AG09319 (cell line): ENCODE measurements at regions not wholly inside any gene's neighbourhood (a gene's known extent, or its start where the extent isn't known, plus 50 kb on each side); places are given as distances from the start of the nearest gene placed in this dataset.

Source experiments
- DNase-seq: peaks from one replicate; pipeline ENCODE4 v3.0.0-alpha.2; 2010; ENCODE audit warnings: low read depth; ENCODE audit errors: extremely low read depth
- TF ChIP-seq, protein P1 (sequence below): IDR thresholded peaks from 2 replicates; pipeline ENCODE4 v1.5.1; 2011; ENCODE audit warnings: low read depth, mild to moderate bottlenecking, inconsistent platforms, low read length, moderate library complexity

DNA sequence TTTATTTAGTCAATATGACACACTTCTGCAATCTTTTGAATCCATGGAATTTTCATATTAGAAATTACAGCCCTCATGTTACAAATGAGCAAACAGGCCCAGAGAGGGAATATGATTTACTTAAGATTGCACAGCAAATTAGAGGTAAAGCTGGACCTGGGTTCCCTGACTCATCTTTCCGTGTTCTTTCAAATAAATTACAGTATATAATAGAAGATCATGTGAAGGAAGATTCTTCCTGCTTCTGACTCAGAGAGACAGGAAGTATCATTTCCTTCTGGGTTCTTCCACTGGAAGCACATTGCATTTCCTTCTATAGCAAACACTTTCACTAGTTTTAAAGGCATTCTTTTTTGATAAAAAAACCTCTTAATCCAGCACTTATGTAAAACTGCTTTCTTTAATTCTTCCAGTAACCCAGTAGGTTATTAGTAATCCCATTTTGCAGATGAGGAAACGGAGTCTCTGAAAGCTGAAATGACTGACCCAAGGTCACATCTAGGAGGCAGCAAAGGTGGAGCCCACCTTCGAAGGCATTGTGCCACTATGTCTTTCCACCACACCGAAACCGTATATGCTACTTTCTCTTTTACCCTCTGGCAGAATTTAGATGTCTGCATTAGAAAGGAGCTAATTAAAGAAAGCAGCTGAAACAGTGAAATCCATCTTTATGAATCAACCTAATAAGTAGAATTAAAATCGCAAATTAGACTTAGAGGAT lies 566.7 kb upstream of the KLF4 start:
- no peak for DNase-seq

DNA sequence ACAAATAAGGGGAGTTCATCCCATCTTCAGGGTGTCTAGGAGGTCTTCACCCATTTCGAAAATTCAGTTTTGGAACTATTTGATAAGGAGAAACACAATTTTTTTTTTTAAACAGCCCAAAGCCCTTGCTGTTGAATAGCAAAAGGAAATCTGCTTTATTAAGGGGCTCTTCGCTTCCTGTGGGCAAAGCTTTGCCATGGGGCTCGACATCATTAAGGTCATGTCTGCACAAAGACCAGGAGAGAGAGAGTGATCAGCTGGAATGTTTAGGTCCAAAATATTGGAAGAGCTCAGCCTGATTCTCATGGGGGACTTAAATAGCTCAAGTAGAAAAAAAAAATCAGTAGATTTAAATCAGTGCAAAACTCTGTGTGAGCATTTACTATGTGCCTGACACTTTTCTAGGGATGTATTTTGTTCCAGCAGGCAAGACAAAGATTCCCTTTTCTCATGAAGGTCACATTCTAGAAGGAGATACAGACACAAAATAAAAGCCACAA lies 564.6 kb upstream of the KLF4 start:
- TF ChIP-seq, protein P1, sequence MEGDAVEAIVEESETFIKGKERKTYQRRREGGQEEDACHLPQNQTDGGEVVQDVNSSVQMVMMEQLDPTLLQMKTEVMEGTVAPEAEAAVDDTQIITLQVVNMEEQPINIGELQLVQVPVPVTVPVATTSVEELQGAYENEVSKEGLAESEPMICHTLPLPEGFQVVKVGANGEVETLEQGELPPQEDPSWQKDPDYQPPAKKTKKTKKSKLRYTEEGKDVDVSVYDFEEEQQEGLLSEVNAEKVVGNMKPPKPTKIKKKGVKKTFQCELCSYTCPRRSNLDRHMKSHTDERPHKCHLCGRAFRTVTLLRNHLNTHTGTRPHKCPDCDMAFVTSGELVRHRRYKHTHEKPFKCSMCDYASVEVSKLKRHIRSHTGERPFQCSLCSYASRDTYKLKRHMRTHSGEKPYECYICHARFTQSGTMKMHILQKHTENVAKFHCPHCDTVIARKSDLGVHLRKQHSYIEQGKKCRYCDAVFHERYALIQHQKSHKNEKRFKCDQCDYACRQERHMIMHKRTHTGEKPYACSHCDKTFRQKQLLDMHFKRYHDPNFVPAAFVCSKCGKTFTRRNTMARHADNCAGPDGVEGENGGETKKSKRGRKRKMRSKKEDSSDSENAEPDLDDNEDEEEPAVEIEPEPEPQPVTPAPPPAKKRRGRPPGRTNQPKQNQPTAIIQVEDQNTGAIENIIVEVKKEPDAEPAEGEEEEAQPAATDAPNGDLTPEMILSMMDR, result no peak
- DNase-seq, result no peak

More for the DNA sequence above, 566.7 kb upstream of the KLF4 start:
- TF ChIP-seq, protein P1, result no peak

DNA sequence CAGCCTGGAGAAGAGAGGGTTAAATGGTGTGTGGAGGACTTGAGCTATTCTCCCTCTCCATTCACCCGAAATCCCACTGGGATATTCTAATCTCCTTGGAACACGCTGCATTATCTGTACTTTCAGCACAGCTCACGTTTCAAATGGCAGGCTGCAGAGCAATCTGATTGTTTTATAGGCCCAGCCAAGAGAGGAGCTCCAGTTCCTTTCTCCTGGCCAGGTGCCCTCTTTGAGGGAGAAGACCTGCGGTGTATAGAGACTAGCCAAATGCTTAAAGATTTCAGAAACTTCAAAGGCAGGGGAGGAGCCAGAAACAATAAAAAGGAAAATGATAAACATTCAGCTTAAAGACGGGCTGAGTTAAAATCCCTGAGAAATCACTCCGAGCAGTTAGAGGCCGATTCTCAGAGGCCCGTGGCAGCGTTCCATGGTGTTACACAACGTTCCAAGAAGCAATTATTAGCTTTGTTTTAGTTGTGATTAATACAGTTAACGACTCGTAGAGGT lies 564.0 kb upstream of the KLF4 start:
- TF ChIP-seq, protein P1, result no peak
- peak; percentile 62 for DNase-seq

DNA sequence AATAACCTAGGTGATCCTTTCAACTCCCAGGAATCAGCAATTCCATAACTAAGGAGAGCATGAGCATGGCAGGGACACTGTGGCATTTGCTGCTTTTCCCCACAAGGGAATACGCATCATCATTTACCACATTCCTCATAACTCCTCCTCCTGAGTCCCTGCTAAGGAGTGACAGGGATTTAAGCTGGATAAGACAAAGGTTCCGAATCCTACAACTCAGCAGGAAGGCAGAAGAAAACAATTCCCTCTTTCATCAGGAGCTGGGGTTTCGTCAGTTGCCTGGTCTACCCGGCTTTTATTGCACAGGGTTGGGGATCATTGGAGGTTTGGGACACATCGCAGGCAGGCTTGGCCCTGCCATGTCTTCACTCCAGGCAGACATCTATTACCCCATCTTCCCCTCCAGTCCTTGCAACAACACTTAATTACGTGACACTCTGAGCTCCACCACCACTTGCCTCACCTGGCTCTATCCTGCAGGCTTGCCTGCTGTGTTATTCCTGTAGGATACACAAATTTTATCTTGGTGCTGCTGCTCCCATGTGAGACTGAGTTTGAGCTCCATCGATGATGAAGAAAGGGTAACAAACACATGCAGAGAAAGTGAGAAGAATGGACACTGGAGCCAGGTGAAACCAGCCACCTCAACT lies 563.0 kb upstream of the KLF4 start:
- DNase-seq, result no peak
- TF ChIP-seq, protein P1, result no peak

DNA sequence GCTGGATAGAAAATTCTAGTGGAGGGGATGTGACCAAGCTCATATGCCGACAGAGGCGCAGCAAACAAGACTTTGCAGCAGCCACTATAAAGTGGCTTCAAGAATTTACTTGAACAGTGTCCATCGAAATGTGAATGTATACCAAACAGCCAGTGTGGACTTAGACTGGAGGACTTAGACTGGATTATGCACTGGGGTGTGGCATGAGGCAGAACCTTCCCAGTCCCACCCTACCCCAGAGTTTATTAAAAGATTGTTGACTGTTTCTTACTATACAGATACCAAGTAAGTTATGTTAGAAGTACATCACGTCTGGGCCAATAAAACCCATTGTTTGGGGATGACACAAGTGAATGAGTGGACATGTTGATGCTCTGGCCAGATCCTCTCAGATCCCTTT lies 561.3 kb upstream of the KLF4 start:
- TF ChIP-seq, protein P1, result no peak
- DNase-seq, result no peak

DNA sequence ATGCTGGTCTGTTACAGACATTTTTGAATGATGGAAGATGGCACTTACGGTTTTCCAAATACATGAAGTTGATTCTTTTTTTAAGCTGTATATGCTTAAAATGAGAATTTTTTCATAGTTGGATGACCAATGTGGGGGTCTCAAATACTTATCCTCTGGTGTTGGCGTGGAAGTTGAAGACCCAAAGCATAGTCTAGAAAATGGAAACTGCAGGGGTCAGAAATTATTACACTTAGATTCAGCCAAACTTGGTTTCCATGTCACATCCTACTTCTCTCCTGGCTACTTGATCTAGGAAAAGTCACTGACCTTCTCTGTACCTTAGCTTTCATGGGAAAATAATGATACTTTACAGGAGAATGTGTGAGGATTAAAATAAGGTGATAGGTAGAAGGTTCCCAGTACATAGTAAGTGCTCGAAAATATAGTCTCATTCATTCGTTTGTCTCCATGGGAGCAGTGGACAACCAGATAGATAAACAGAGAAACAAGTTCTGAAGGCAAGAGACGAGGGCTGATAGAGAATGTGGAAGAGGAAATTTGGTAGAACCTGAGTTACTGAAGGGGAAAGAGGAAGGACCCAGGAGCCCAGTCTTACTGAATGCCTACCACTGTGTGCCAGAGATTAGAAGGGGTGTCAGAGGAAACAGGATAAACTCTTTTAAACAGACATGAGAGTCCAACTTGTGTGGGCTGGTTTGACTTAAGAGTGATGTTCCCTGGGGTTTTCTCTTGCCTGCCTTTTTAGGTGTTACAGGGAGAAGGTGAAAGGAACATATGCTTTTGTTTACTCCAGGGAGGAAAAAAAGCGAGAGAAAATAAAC lies 560.3 kb upstream of the KLF4 start:
- no peak for DNase-seq
- TF ChIP-seq, protein P1, result no peak
